Psoas muscle (tissue), 7 donors: ENCODE measurements at regions not wholly inside any gene's neighbourhood (a gene's known extent, or its start where the extent isn't known, plus 50 kb on each side); places are given as distances from the start of the nearest gene placed in this dataset.

Experiments used
- ATAC-seq, 4 donors: fragments of 200-7000 bp; cut with Tn5 transposase; one replicate each; pipeline ENCODE4 v1.9.1; 2020; ENCODE audit warnings: moderate library complexity in 3 of 4, mild to moderate bottlenecking in 2 of 4
- DNase-seq, 2 donors: peaks; one replicate each; pipeline ENCODE4 v3.0.0-alpha.2; 2020
- H3K27ac ChIP-seq: fragments of 200-600 bp; one replicate; pipeline ENCODE4 v1.8.0; 2022
- H3K27me3 ChIP-seq, 3 donors: fragments of 200-600 bp in 1 of 3; one replicate each; pipeline versions ENCODE4 v1.6.1 to v1.8.0; 2013 to 2022; ENCODE audit warnings: low read length in 2 of 3, mild to moderate bottlenecking in 2 of 3, moderate library complexity in 1 of 3; ENCODE audit not compliant: insufficient read depth in 3 of 3
- H3K36me3 ChIP-seq, 2 donors: fragments of 200-600 bp in 1 of 2; one replicate each; pipeline versions ENCODE4 v1.6.1 to v1.8.0; 2013 to 2022; ENCODE audit warnings: low read depth in 1 of 2, mild to moderate bottlenecking in 1 of 2, moderate library complexity in 1 of 2; ENCODE audit not compliant: insufficient read depth in 1 of 2
- H3K4me1 ChIP-seq: fragments of 200-600 bp; one replicate; pipeline ENCODE4 v1.8.0; 2022
- H3K4me3 ChIP-seq: fragments of 200-600 bp; one replicate; pipeline ENCODE4 v1.8.0; 2022; ENCODE audit warnings: mild to moderate bottlenecking
- H3K9me3 ChIP-seq: fragments of 200-600 bp; one replicate; pipeline ENCODE4 v1.8.0; 2022
- CTCF ChIP-seq: fragments of 200-600 bp; IDR thresholded peaks from one replicate; pipeline ENCODE4 v1.8.0; 2022; ENCODE audit warnings: antibody characterized with exemption
- WGBS, 3 donors: extraction: QIAGEN DNeasy Blood & Tissue Kit; methylation state at CpG; one replicate each; pipeline versions ENCODE4 v1.1.6 to v1.1.7; 2013; 5-methylcytosine and 5-hydroxymethylcytosine counted together
- intact Hi-C, 2 donors: fragments of 100-400 bp; cut with DNase I; formaldehyde crosslinking; loops; one replicate each; pipeline versions ENCODE4 v1.11.0 to v1.14.2; 2022
- donor health status: healthy with polysubstance abuse.
- donor health status: DM: no; HTN: no; CAD: no; lungs with moderate emphysema.
- donor health status: Bipolar disorder and iron deficiency.
- donor health status: healthy.
- donor health status: DM: yes; HTN: yes; CAD: no.
- donor health status: DM: no; HTN: no; CAD: no.
- donor health status: DM: yes; HTN: yes; CAD: no.

GRCh38 chr16:85193876-85194275, 81.6 kb upstream of the CIBAR2 start:
- 95 to 98% (median 96%) methylated on average over 17 of the region's 17 CpGs for WGBS, 3 donors
- H3K9me3 ChIP-seq, result no peaks in the 10 kb centered on the region
- peaks cover 50% of the 10 kb centered on the region for H3K4me1 ChIP-seq

GRCh38 chr16:85194307-85195270, 82.3 kb upstream of the CIBAR2 start:
- Histone ChIP-seq H3K9me3 (no peaks in the 10 kb centered on the region), H3K27ac (no peak overlapping the region), H3K27me3 (no peaks in the 10 kb centered on the region), H3K4me1 (peaks cover 53% of the 10 kb centered on the region), H3K4me3 (no peak overlapping the region), H3K36me3 (no peaks in the 10 kb centered on the region)
- TF ChIP-seq CTCF, result no peak
- intact Hi-C loops, result no loop called here
- DNase-seq (no peak), ATAC-seq (no peak)
- WGBS, 3 donors, result 93 to 95% (median 94%) methylated on average over 15 of the region's 15 CpGs

More at GRCh38 chr16:85193876-85194275, 81.6 kb upstream of the CIBAR2 start:
- ATAC-seq (no peak), DNase-seq (no peak)
- Histone ChIP-seq H3K4me3 (no peak overlapping the region), H3K27me3 (no peaks in the 10 kb centered on the region), H3K27ac (no peak overlapping the region), H3K36me3 (no peaks in the 10 kb centered on the region)
- no peak for TF ChIP-seq CTCF
- intact Hi-C loops, result no loop called here

GRCh38 chr16:85195271-85195647, 83.0 kb upstream of the CIBAR2 start:
- H3K9me3 ChIP-seq, result no peaks in the 10 kb centered on the region
- no peaks in the 10 kb centered on the region for H3K27me3 ChIP-seq
- H3K36me3 ChIP-seq, result no peaks in the 10 kb centered on the region
- peaks cover 55% of the 10 kb centered on the region for H3K4me1 ChIP-seq
- H3K4me3 ChIP-seq, result no peak overlapping the region
- DNase-seq, result no peak
- TF ChIP-seq CTCF, result no peak
- intact Hi-C loops, result no loop called here
- 82 to 88% (median 83%) methylated on average over 8 of the region's 8 CpGs for WGBS, 3 donors
- ATAC-seq, result no peak
- H3K27ac ChIP-seq, result no peak overlapping the region

GRCh38 chr16:85195900-85196772, 83.9 kb upstream of the CIBAR2 start:
- intact Hi-C loops, result no loop called here
- Histone ChIP-seq H3K9me3 (no peaks in the 10 kb centered on the region), H3K36me3 (no peaks in the 10 kb centered on the region), H3K27me3 (no peaks in the 10 kb centered on the region), H3K4me1 (peaks cover 55% of the 10 kb centered on the region), H3K4me3 (no peak overlapping the region), H3K27ac (peak overlapping the region; percentile 62)
- peak in 1 of 2 donors; percentile 76 for DNase-seq
- TF ChIP-seq CTCF, result no peak
- peak; percentile 53 to 83 (median 73) for ATAC-seq
- 43 to 49% (median 44%) methylated on average over 22 of the region's 22 CpGs for WGBS, 3 donors
